Thoracic aorta (tissue), 2 donors: ENCODE measurements at regions not wholly inside any gene's neighbourhood (a gene's known extent, or its start where the extent isn't known, plus 50 kb on each side); places are given as distances from the start of the nearest gene placed in this dataset.
"Not testable (repeated sequence)": the region's sequence is repeated elsewhere in the genome, so short reads cannot be mapped to it uniquely, and the experiment has no call there.

Experiments used
- ATAC-seq: fragments of 150-250 bp; one replicate; pipeline ENCODE4 v1.8.0; 2017; ENCODE audit warnings: low read depth; ENCODE audit not compliant: insufficient number of reproducible peaks, low FRiP score
- DNase-seq: peaks from one replicate; pipeline ENCODE4 v3.0.0-alpha.2; 2020; ENCODE audit warnings: low spot score
- H3K27ac ChIP-seq, 2 donors: fragments of 200-600 bp; sonication (generic); 1 replicate in 1 of 2; 2 replicates in 1 of 2; pipeline ENCODE4 v1.5.1; 2016; ENCODE audit warnings: mild to moderate bottlenecking in 2 of 2, moderate library complexity in 2 of 2
- H3K27me3 ChIP-seq: fragments of 200-600 bp; sonication (generic); replicated peaks from 2 replicates; pipeline ENCODE4 v1.6.0; 2016; ENCODE audit warnings: mild to moderate bottlenecking; ENCODE audit not compliant: insufficient read depth
- H3K36me3 ChIP-seq: fragments of 200-600 bp; sonication (generic); one replicate; pipeline ENCODE4 v1.5.1; 2016
- H3K4me1 ChIP-seq, 2 donors: fragments of 200-600 bp; sonication (generic); 1 replicate in 1 of 2; 2 replicates in 1 of 2; pipeline versions ENCODE4 v1.5.1 to v1.6.0; 2016; ENCODE audit warnings: low read depth in 2 of 2, mild to moderate bottlenecking in 1 of 2; ENCODE audit not compliant: control insufficient read depth in 1 of 2
- H3K4me3 ChIP-seq: fragments of 200-600 bp; sonication (generic); 2 replicates; pipeline ENCODE4 v1.5.1; 2016; ENCODE audit warnings: mild to moderate bottlenecking
- H3K9me3 ChIP-seq: fragments of 200-600 bp; sonication (generic); 2 replicates; pipeline ENCODE4 v1.5.1; 2016
- CTCF ChIP-seq: fragments of 200-600 bp; sonication (generic); IDR thresholded peaks from one replicate; pipeline ENCODE4 v1.5.1; 2019; ENCODE audit warnings: antibody characterized with exemption

GRCh38 chr9:97124256-97124655 is 85.3 kb upstream of the CTSV start:
- H3K9me3 ChIP-seq, result no peaks in the 10 kb centered on the region
- ATAC-seq, result no peak
- no peak overlapping the region for H3K4me3 ChIP-seq
- no peaks in the 10 kb centered on the region for H3K27me3 ChIP-seq
- no peak for TF ChIP-seq CTCF
- no peaks in the 10 kb centered on the region for H3K36me3 ChIP-seq
- no peaks in the 10 kb centered on the region for H3K4me1 ChIP-seq
- H3K27ac ChIP-seq, result no peak overlapping the region
- no peak for DNase-seq

- no peaks in the 10 kb centered on the region for H3K36me3 ChIP-seq
- H3K27me3 ChIP-seq, result no peaks in the 10 kb centered on the region
- H3K9me3 ChIP-seq, result no peaks in the 10 kb centered on the region
- DNase-seq (no peak), ATAC-seq (no peak)
- no peak for TF ChIP-seq CTCF
- H3K27ac ChIP-seq, result no peak overlapping the region
- H3K4me1 ChIP-seq, result no peaks in the 10 kb centered on the region
- no peak overlapping the region for H3K4me3 ChIP-seq
Measured at GRCh38 chr9:97110696-97111095, 71.8 kb upstream of the CTSV start.

- Histone ChIP-seq H3K27me3 (no peaks in the 10 kb centered on the region), H3K9me3 (no peaks in the 10 kb centered on the region), H3K4me1 (no peaks in the 10 kb centered on the region), H3K4me3 (no peak overlapping the region), H3K27ac (no peak overlapping the region), H3K36me3 (no peaks in the 10 kb centered on the region)
- no peak for ATAC-seq
- no peak for DNase-seq
- no peak for TF ChIP-seq CTCF
Measured at GRCh38 chr9:97109194-97109811, 70.4 kb upstream of the CTSV start.

- not testable (repeated sequence) for H3K27ac ChIP-seq, H3K36me3 ChIP-seq, ATAC-seq, H3K4me3 ChIP-seq, DNase-seq, H3K4me1 ChIP-seq, H3K9me3 ChIP-seq, H3K27me3 ChIP-seq
Measured at GRCh38 chr9:97105220-97105619, 66.3 kb upstream of the CTSV start.

- H3K36me3 ChIP-seq, H3K27me3 ChIP-seq, DNase-seq, H3K4me3 ChIP-seq, H3K27ac ChIP-seq, H3K9me3 ChIP-seq, ATAC-seq, H3K4me1 ChIP-seq: not testable (repeated sequence)
Measured at GRCh38 chr9:97103613-97104383, 64.9 kb upstream of the CTSV start.

GRCh38 chr9:97099540-97099939 is 60.6 kb upstream of the CTSV start:
- not testable (repeated sequence) for H3K4me3 ChIP-seq, H3K27me3 ChIP-seq, H3K36me3 ChIP-seq, DNase-seq, ATAC-seq, H3K27ac ChIP-seq, H3K9me3 ChIP-seq, H3K4me1 ChIP-seq
